GM10266 (cell line): ENCODE measurements at regions not wholly inside any gene's neighbourhood (a gene's known extent, or its start where the extent isn't known, plus 50 kb on each side); places are given as distances from the start of the nearest gene placed in this dataset.

Source experiments
- DNase-seq: peaks from one replicate; pipeline ENCODE4 v3.0.0; 2012; ENCODE audit errors: extremely low spot score
- TF ChIP-seq, protein P1 (sequence below): IDR thresholded peaks from 2 replicates; pipeline ENCODE4 v1.5.1; 2012; ENCODE audit warnings: mild to moderate bottlenecking, low read depth; ENCODE audit not compliant: control insufficient read depth, insufficient read depth; ENCODE audit errors: missing control alignments

DNA sequence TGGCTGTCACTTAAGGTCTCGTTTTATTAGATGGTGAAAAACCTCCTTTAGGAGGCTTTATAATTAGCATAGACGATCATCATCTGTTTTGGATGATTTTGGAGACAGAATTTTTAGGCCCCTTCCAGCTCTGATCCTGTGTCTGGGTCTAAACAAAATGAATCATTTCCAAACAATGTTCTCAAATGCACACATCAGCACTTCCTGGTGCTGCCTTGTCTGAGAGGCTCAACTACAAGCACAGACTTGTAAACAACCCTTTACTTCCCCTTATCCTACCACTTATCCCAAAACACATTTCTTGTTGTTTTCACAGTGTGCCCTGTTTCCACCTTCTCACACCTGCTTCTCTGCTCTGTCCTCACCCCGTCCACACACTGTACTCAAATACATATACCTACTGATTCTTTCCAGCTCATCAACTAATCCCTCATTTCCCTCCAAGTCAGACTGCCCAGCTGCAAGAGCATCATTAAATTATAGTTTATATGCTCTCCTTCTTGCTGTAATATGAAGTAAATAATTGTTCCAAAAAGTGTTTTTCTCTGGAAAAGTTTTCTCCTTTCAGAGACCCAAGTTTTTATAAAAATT, 71.2 kb upstream of the COL3A1 start:
- TF ChIP-seq, protein P1, sequence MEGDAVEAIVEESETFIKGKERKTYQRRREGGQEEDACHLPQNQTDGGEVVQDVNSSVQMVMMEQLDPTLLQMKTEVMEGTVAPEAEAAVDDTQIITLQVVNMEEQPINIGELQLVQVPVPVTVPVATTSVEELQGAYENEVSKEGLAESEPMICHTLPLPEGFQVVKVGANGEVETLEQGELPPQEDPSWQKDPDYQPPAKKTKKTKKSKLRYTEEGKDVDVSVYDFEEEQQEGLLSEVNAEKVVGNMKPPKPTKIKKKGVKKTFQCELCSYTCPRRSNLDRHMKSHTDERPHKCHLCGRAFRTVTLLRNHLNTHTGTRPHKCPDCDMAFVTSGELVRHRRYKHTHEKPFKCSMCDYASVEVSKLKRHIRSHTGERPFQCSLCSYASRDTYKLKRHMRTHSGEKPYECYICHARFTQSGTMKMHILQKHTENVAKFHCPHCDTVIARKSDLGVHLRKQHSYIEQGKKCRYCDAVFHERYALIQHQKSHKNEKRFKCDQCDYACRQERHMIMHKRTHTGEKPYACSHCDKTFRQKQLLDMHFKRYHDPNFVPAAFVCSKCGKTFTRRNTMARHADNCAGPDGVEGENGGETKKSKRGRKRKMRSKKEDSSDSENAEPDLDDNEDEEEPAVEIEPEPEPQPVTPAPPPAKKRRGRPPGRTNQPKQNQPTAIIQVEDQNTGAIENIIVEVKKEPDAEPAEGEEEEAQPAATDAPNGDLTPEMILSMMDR = no peak
- DNase-seq = no peak

DNA sequence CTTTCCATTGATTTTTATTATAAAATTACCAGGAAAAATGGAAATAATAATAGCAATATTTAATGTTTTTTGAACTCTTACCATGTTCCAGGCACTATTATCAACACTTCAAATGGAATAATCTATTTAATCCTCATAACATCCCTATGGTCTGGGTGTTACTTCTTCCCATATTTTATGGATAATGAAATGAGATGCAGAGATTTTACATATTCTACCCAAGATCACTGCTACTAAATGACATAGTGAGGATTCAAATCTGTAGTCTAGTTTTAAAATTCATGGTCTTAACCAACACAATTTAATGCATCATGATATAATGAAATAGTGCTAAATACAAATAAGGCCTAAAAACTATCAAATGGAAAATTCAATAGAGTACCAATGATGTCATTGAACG, 70.4 kb upstream of the COL3A1 start:
- DNase-seq = no peak
- TF ChIP-seq, protein P1 = no peak

DNA sequence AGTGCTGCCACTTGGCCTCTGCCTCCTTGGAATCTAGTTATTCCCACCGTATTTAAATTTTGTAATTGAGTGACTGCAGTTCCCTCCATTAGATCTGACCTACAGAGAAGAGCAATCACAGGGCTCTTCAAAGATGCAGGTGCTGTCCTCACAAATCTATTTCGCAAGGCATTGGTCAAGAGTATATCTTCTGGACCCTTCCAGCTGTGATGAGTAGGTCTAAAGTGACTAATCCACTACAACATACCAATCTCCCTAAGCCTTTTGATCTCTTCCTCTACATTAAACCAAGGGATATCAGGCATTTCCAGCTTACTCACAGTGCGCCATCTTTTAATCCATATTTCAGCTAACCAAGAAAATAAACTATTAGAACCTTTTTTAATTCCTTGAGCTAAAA, 65.1 kb upstream of the COL3A1 start:
- TF ChIP-seq, protein P1 = no peak
- no peak for DNase-seq

DNA sequence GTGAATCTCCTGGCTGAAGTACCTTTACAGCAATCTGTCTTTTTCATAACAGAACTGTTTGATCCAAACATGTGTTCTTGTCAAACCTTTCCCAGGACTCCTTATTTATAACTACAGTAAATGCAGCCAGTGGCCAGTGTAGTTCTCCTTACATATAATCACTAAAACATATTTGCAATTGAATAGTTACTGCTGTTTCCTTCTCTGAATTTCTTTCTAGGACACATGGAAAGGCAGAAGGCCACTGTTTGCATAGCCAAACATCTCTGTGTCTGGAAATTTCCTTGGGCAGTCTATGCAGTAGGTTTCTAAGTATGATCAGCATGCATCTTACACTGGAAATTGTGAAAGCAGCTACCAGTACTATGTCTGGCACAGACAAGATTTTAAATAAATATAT, 57.4 kb upstream of the COL3A1 start:
- DNase-seq = no peak
- TF ChIP-seq, protein P1 = no peak

DNA sequence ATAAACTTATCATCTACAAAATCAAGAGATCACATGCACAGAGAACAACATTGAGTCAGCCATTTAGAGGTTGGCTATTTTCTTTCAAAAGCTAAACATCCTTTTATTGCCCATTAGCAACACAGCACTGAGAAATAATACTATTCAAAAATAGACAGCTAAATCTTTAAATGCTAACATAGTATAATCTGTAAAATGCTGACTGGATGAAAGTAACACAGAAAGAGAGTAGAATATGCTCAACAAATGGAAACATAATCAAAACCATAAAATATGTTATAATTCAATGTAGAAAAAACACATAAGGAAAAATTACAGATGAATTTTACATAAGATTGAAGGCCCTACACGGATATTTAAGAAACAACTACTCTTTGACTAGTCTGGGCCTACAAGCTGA, 56.5 kb upstream of the COL3A1 start:
- TF ChIP-seq, protein P1 = no peak
- DNase-seq = no peak

DNA sequence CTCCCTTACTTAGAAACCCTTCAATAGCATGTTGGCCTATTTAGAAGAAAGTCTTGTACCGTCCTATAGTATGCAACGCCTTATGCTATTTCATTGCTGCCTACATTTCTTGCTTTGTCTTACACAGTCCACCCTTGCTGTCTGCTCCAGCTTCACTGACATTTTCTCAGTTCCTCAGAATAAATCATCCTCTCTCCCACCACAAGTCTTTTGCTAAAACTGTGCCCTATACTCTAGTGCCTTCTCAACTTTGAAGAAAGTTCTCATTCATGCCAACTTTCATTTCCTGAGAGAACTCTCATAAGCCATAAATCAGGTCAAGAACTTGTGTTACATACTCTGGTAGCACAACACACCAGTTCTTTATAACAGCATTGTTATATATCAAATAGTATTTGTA, 54.3 kb upstream of the COL3A1 start:
- TF ChIP-seq, protein P1 = no peak
- DNase-seq = no peak

DNA sequence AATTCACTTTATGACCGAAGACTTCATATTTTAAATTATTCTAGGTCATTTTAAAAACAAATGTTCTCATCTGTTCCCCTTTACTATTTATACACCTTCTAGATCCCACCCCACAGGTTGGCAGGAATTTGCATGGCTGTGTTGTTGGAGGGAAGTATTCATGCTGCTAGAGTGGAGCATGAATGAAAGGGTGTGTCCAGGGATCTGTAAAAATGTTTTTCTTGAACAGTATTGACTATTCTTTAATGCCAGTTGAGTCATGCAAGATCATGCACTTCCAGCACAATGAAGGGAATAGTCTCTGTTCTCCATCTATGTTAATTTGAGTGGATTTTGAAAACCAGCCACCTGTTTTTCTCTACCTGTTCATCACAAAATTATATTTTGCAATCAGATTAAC, 52.0 kb upstream of the COL3A1 start:
- TF ChIP-seq, protein P1 = no peak

More for the DNA sequence above, 52.0 kb upstream of the COL3A1 start:
- no peak for DNase-seq
